Left kidney (tissue), 1 donor: ENCODE measurements at regions not wholly inside any gene's neighbourhood (a gene's known extent, or its start where the extent isn't known, plus 50 kb on each side); places are given as distances from the start of the nearest gene placed in this dataset.
"Not testable (repeated sequence)": the region's sequence is repeated elsewhere in the genome, so short reads cannot be mapped to it uniquely, and the experiment has no call there.

ENCODE experiments used
- DNase-seq: peaks from one replicate; pipeline ENCODE4 v3.0.0-alpha.2; 2013

DNA sequence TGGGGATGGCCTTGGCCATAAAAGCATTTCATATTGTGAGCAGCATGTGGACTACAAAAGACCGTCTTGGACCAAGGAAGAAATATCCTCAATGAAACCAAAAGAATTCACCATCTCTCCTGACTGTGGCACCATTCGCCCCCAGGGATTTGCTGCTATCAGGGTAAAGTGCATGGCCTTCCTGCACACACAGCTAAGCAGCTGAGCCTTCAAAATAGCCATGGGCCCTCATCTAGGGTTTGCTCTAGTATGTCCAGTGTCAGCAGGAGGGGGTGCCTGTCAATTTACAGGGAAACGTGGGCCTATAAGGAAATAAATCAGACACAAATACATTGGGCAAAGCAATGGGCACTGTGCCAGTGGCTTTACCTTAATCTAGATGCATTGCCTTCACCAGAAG is 296.6 kb upstream of the NBPF12 start:
- DNase-seq = not testable (repeated sequence)

DNA sequence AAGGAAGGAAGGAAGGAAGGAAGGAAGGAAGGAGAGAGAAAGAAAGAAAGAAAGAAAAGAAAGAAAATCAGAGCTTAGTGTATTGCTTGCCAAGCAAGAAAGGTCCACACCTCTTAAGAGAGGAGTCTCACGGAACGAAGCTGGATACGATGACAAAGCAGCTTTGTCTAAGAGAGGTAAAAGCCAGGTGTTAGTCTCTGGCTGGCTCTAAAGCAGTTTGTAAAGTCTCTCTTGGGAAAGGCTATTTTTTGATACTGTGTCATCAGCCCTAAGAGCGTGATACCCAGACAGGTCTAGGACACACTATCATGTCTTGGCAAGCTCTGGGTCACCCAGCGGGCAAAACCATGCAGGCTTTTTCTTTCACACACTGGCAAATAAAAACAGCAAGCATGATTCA is 297.5 kb upstream of the NBPF12 start:
- DNase-seq = not testable (repeated sequence)

GRCh38 chr1:146630302-146630701 is 307.8 kb upstream of the NBPF12 start:
- DNase-seq = not testable (repeated sequence)

DNA sequence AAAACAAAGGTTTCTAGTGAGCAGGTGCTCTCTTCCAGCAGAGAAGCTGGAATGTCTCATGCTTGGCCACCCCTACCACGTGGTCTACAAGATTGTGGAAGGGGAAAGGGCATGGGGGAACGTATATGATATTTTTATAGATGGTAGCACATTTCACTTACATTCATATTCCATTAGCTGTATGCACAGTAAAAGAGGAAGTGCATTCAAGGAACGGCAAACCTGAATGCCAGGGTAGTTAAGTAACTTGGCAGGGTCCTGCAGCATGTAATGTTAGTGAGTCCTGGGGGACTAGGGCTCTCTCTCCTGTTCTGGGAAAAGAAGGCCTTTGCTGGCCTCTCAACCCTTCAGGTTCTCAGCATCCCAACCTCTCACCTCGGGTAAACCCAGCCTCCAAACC is 319.5 kb upstream of the NBPF12 start:
- DNase-seq = not testable (repeated sequence)

DNA sequence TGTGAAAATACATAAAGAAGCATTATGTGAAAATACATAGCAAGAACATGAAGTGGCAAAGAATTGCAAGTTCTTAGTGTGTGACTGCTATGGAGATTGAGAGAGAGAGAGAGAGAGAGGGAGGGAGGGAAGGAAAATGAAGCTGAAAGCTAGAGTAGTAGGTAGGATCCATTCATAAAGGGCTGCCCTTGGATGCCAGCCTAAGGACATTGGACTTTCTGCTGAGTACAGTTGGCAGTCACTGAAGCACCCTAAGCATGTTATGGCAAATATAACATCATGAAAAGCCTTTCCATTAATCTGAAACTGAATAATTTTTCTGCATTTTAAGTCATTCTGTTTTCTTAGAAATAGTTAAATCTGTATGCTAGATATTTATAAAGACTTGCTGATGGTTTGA is 333.4 kb upstream of the NBPF12 start:
- DNase-seq = not testable (repeated sequence)

DNA sequence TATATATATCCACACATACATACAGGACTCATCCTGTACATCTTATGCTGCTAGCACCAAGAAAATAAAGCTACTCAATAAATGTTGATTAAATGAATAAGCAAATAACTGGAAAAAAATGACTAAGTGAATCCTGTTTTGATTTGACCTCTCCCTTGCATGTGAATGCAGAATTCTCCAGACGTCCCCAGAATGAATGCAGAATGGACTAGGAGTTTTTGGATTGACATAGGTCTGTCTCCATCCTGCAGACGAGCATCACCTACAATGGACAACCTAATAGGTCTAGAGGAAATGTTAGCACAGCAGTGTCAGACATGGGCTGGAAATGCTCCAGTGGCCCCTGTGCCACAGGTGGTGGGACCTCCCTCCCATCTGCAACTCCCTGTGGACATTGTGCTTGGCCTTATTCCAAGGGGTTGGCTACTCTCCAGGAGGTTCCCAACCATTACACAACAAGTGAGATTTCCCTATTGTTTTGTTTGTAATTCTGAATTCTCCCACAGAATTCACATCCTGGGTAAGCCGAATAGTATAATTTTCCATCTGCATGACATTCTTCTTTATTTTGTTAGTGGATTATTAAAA is 337.3 kb upstream of the NBPF12 start:
- DNase-seq = not testable (repeated sequence)

DNA sequence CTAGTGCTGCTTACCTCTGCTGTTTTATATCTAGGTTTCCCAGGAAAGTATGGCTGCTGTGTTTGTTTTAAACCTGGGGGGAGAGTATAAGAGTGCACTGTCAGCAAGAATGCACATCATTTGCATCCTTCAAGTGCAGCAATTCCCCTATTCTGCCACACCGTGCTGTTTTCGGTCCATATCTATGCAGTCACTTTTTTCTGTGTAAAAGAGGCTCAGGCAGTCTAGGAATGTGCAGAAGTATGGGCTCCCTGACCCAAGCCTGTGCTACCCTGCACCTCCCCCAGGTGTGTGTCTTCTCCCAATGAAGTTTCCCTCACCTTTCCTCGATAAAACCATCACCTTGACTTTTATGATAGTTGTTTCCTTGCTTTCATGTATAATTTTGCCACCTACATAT is 338.2 kb upstream of the NBPF12 start:
- not testable (repeated sequence) for DNase-seq

GRCh38 chr1:146581229-146581628 is 352.4 kb upstream of the NOTCH2NLA start:
- not testable (repeated sequence) for DNase-seq

DNA sequence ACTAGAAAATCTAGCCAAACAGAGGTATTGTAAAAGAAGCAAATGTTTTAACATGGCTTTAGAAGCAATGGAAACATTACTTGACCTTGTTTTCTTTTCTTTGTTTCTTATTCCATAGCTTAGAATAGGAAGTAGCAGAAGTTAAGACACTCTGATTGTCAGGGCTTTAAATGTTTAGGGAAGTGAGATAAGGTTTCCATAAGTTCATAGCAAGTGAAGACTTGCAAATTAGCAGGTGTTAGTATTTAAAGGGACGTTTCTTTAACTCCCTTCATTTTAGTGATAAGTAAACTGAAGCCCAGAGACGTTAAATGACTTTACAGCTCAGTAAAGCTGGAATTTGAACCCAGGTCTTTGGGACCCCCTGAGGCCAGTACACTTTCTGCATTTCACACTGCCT is 338.7 kb upstream of the NOTCH2NLA start:
- not testable (repeated sequence) for DNase-seq

- DNase-seq = not testable (repeated sequence)
These were observed 329.2 kb upstream of the NOTCH2NLA start for GRCh38 chr1:146558032-146558431.

GRCh38 chr1:146556405-146556804 is 327.6 kb upstream of the NOTCH2NLA start:
- DNase-seq = not testable (repeated sequence)

GRCh38 chr1:146552414-146552813 is 323.6 kb upstream of the NOTCH2NLA start:
- DNase-seq = not testable (repeated sequence)

- DNase-seq = not testable (repeated sequence)
These were observed 319.9 kb upstream of the NOTCH2NLA start for GRCh38 chr1:146548684-146549083.

DNA sequence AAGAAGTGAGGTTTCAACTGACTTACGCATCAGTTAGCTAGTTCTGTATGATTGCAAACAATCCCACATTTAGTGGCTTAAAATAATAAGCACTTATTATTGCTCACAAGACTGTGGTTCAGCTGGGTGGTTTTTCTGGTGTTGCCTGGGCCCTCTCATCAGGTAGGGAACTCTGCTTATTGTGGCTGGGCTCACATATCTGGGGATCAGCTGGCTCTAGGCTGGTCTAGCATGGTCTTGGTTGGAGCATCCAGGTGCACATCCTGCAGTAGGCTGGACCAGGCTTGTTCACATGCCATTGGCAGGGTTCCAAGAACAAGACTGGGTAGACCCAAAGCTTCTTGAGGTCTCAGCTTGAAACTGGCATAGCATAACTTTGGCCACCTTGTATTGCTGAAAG is 317.4 kb upstream of the NOTCH2NLA start:
- not testable (repeated sequence) for DNase-seq

DNA sequence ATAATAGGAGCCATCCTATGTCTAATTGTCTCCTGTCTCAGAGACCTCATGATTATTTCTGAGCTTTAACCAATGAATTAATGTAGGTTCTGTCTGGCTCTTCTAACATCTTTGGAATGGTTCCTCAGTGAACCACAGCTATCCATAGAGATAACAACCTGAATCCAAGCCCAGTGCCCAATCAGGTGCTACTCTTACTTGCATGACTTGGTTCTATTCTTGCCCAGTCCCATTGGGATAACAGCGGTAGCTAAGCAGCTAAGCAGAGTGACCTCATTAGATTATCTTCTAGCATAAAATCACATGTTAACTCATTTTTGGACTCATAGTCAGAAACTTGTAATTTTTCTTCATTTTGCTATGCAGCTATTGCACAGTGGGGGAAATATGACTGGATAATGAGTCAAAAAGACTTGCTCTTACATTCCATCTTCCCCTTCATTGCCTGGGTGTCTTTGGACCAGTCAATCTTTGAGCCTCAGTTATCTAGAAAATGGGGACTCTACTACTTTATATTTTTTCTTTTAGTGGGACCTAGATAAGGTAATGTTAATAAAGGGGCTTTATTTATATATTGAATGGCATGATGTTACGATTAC is 309.1 kb upstream of the NOTCH2NLA start:
- DNase-seq = not testable (repeated sequence)

GRCh38 chr1:146536028-146536427 is 307.2 kb upstream of the NOTCH2NLA start:
- not testable (repeated sequence) for DNase-seq

GRCh38 chr1:146535575-146535974 is 306.8 kb upstream of the NOTCH2NLA start:
- DNase-seq = not testable (repeated sequence)

DNA sequence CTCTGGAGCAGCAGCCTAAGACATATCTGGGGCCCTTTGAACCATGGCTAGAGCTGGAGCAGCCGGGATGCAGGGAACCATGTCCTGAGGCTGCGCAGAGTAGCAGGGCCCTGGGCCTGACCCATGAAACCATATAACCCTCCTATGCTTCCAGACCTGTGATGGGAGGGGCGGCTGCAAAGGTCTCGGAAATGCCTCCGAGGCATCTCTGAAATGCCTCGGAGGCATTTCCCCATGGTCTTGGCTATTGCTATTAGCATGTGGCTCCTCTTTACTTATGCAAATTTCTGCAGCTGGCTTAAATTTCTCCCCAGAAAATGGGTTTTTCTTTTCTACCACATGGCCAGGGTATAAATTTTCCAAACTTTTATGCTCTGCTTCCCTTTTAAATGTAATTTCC is 302.1 kb upstream of the NOTCH2NLA start:
- DNase-seq = not testable (repeated sequence)

DNA sequence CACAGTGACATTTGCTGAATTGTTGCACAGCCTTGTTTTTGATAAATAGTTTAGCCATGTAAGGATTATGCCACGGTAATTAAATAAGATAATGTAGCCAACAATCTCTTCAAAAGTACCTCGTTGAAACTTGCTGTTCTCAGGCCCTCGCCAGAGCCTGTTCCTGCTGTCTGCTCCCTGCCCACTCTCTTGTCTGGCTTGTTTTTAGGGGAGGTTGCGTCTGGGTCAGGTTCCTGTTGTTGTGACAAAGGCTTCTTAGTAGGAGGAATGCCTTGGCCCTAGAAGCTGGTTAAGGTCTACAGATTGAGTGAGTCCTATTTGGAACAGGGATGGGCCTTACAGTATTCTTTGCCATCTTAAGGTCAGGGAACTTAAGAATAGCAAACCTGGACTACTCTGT is 294.0 kb upstream of the NOTCH2NLA start:
- not testable (repeated sequence) for DNase-seq

GRCh38 chr1:146522345-146522744 is 293.5 kb upstream of the NOTCH2NLA start:
- not testable (repeated sequence) for DNase-seq

DNA sequence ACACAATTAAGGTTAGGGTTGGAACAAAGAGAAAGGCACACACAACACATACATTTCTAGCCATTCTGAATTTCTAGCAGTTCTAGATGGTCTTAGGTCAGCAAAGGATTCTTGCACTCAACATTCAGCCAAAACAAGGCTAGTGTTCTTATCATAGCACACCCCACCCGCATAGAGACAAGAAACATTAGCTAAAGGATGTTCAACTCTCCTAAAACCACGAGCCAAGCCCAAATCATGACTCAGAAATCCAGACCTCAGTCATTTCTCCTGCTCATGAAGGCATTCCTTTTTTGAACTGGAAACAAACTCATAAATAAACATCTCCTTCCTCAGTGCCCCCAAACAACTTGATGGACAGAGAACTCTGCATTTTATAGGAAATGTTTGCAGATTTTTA is 293.0 kb upstream of the NOTCH2NLA start:
- DNase-seq = not testable (repeated sequence)

DNA sequence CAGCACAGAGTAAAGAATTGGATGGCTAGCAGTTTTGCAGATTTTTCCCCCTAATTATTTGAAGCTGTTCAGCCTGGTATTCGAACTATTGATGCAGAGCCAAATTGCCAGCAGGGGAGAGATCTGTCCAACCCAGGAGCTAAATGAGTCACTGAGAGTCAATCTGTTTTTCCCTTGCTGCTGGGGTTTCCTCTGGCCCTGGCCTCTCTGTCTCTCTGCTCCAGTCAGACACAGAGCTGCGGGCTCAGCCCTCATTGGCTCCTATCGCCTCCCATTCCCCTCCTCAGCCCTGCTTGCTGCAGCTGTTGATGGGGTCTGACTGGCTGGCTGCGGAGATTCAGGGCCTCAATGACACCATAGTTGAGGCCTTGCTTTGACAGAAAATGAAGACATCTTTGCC is 284.9 kb upstream of the NOTCH2NLA start:
- DNase-seq = not testable (repeated sequence)

DNA sequence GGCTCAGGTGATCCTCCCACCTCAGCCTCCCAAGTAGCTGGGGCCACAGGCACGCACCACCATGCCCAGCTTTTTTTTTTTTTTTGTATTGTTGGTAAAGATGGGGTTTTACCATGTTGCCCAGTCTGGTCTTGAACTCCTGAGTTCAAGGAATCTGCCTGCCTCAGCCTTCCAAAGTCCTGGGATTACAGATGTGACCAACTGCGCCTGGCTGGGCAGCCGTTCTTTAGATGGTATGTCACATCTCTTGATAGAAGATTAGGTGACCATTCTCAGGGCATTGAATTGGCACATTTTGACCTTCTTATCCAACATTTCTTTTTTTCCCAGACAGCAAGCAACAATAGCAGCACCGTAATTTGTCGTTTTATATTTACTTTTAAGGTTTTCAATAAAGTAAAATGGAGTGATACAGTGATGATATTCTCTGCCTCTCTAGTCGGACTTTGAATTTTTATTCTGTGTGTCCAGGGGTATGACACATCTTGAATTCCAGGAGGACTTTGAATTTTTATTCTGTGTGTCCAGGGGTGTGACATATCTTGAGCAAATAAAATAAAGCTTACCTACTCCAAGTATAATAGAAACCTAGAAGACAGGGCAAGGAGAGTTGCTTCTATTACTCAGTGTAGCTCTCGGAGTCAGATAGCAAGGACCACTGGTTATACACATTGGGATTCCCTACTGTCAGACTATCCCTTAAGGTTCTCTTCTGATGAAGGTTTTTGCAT is 282.4 kb upstream of the NOTCH2NLA start:
- not testable (repeated sequence) for DNase-seq
